Caco-2 (cell line): ENCODE measurements at regions not wholly inside any gene's neighbourhood (a gene's known extent, or its start where the extent isn't known, plus 50 kb on each side); places are given as distances from the start of the nearest gene placed in this dataset.

ENCODE experiments used
- BruUV-seq: library from RNA; stranded (reverse); fragments of 400-500 nt; replicated peaks from 2 replicates; lab custom pipeline; 2021; lab: Mats Ljungman, UMichigan
- CTCF ChIA-PET: fragments of 300-600 bp; sonication (Branson Sonifier 250); formaldehyde crosslinking; loops from one replicate; lab custom pipeline; 2022; ENCODE audit warnings: antibody characterized with exemption; lab: Charles Lee
- POLR2A ChIA-PET: fragments of 300-600 bp; sonication (Branson Sonifier 250); formaldehyde crosslinking; loops from one replicate; lab custom pipeline; 2022; ENCODE audit warnings: antibody characterized with exemption; lab: Charles Lee
- DNase-seq, 2 experiments: peaks; one replicate each; pipeline versions ENCODE4 v3.0.0 to v3.0.0-alpha.2; 2020 to 2022
- H3K27me3 ChIP-seq: replicated peaks from 2 replicates; pipeline ENCODE4 v1.6.0; 2011; ENCODE audit warnings: low read length; ENCODE audit not compliant: control insufficient read depth, insufficient read depth
- H3K36me3 ChIP-seq: 2 replicates; pipeline ENCODE4 v1.5.1; 2011; ENCODE audit warnings: low read length; ENCODE audit not compliant: control insufficient read depth, insufficient read depth
- H3K4me1 ChIP-seq: fragments of 250-450 bp; sonication (Bioruptor Pico); 2 replicates; pipeline ENCODE4 v1.5.1; 2020; ENCODE audit warnings: mild to moderate bottlenecking
- H3K4me3 ChIP-seq: 2 replicates; pipeline ENCODE4 v1.5.1; 2011; ENCODE audit warnings: low read depth, mild to moderate bottlenecking, control low read depth, low read length
- H3K9me3 ChIP-seq: fragments of 250-450 bp; sonication (Bioruptor Pico); 2 replicates; pipeline ENCODE4 v1.5.1; 2020; ENCODE audit warnings: mild to moderate bottlenecking, moderate library complexity
- H3K27ac Mint-ChIP-seq: one replicate; pipeline ENCODE4 v1.8.0; 2022; ENCODE audit warnings: mixed read lengths; ENCODE audit not compliant: unreplicated experiment
- H3K27me3 Mint-ChIP-seq: one replicate; pipeline ENCODE4 v1.8.0; 2022; ENCODE audit warnings: mixed read lengths; ENCODE audit not compliant: insufficient read depth, unreplicated experiment
- H3K36me3 Mint-ChIP-seq: one replicate; pipeline ENCODE4 v1.8.0; 2022; ENCODE audit warnings: mild to moderate bottlenecking, mixed read lengths; ENCODE audit not compliant: insufficient read depth, unreplicated experiment
- H3K4me1 Mint-ChIP-seq: one replicate; pipeline ENCODE4 v1.8.0; 2022; ENCODE audit warnings: low read depth, mixed read lengths; ENCODE audit not compliant: unreplicated experiment
- H3K4me3 Mint-ChIP-seq: one replicate; pipeline ENCODE4 v1.8.0; 2022; ENCODE audit warnings: mild to moderate bottlenecking, moderate library complexity, mixed read lengths; ENCODE audit not compliant: unreplicated experiment
- H3K9me3 Mint-ChIP-seq: one replicate; pipeline ENCODE4 v1.8.0; 2022; ENCODE audit warnings: mixed read lengths; ENCODE audit not compliant: unreplicated experiment
- intact Hi-C: fragments of 100-400 bp; cut with micrococcal nuclease; formaldehyde crosslinking; loops from one replicate; pipeline ENCODE4 v1.10.0; 2022; ENCODE audit not compliant: unreplicated experiment
- TF ChIP-seq, protein P1 (sequence below), 2 experiments: fragments of 200-600 bp in 1 of 2; IDR thresholded peaks; 1 replicate in 1 of 2; 2 replicates in 1 of 2; pipeline versions ENCODE4 v1.5.1 to v1.8.0; 2011 to 2022; ENCODE audit warnings: antibody characterized with exemption in 1 of 2, control low read depth in 1 of 2, inconsistent platforms in 1 of 2, low read depth in 1 of 2, low read length in 1 of 2, mild to moderate bottlenecking in 1 of 2, moderate library complexity in 1 of 2; ENCODE audit not compliant: insufficient read depth in 1 of 2, severe bottlenecking in 1 of 2, unreplicated experiment in 1 of 2

DNA sequence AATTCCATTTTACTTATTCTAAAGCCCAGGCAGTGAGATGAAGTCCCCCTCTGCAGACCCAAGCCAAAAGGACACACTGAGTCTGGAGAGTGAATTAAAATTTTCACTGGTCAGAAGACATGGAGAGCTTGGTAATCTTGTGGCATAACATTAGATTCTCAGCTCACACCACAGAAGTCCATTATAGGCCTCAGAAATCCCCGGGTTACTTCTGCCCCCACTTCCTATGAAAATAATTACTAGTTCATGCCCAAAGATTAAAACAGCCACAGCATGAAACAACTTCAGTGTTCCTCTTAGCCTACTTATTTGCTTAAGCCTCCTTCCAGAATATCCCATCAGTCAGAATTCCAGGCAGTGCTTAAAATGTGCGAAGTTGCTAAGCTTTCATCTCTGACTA, 123.3 kb downstream of the ZC3H11B start:
- intact Hi-C loops = no loop called here
- ChIA-PET POLR2A (no interaction called here), CTCF (no interaction called here)
- Mint-ChIP-seq H3K4me3 (no peak overlapping the region), H3K27ac (no peak overlapping the region), H3K9me3 (no peaks in the 10 kb centered on the region), H3K36me3 (no peaks in the 10 kb centered on the region), H3K4me1 (no peaks in the 10 kb centered on the region), H3K27me3 (no peaks in the 10 kb centered on the region)
- no peak for DNase-seq
- no peaks in the 10 kb centered on the region for H3K9me3 ChIP-seq
- no peaks in the 10 kb centered on the region for H3K27me3 ChIP-seq
- H3K36me3 ChIP-seq = no peaks in the 10 kb centered on the region
- no TSS peak for BruUV-seq
- H3K4me1 ChIP-seq = no peaks in the 10 kb centered on the region
- no peak overlapping the region for H3K4me3 ChIP-seq
- TF ChIP-seq, protein P1, sequence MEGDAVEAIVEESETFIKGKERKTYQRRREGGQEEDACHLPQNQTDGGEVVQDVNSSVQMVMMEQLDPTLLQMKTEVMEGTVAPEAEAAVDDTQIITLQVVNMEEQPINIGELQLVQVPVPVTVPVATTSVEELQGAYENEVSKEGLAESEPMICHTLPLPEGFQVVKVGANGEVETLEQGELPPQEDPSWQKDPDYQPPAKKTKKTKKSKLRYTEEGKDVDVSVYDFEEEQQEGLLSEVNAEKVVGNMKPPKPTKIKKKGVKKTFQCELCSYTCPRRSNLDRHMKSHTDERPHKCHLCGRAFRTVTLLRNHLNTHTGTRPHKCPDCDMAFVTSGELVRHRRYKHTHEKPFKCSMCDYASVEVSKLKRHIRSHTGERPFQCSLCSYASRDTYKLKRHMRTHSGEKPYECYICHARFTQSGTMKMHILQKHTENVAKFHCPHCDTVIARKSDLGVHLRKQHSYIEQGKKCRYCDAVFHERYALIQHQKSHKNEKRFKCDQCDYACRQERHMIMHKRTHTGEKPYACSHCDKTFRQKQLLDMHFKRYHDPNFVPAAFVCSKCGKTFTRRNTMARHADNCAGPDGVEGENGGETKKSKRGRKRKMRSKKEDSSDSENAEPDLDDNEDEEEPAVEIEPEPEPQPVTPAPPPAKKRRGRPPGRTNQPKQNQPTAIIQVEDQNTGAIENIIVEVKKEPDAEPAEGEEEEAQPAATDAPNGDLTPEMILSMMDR (IDR thresholded peaks at IDR 0.05; ENCODE audit: insufficient read depth in 1 of 2, low read depth in 1 of 2, low read length in 1 of 2, severe bottlenecking in 1 of 2, unreplicated experiment in 1 of 2) = no peak

- Mint-ChIP-seq H3K4me1 (no peaks in the 10 kb centered on the region), H3K27ac (no peak overlapping the region), H3K27me3 (peaks cover 3% of the 10 kb centered on the region), H3K36me3 (no peaks in the 10 kb centered on the region), H3K9me3 (no peaks in the 10 kb centered on the region), H3K4me3 (no peak overlapping the region)
- intact Hi-C loops = no loop called here
- H3K4me1 ChIP-seq = no peaks in the 10 kb centered on the region
- BruUV-seq = no TSS peak
- no peak for DNase-seq
- POLR2A ChIA-PET = no interaction called here
- TF ChIP-seq, protein P1 (IDR thresholded peaks at IDR 0.05; ENCODE audit: insufficient read depth in 1 of 2, low read depth in 1 of 2, low read length in 1 of 2, severe bottlenecking in 1 of 2, unreplicated experiment in 1 of 2) = no peak
- H3K36me3 ChIP-seq = no peaks in the 10 kb centered on the region
- no peaks in the 10 kb centered on the region for H3K27me3 ChIP-seq
- H3K9me3 ChIP-seq = no peaks in the 10 kb centered on the region
- no peak overlapping the region for H3K4me3 ChIP-seq
- CTCF ChIA-PET = no interaction called here
Measured at GRCh38 chr1:219488275-219488674, 124.6 kb downstream of the ZC3H11B start.

DNA sequence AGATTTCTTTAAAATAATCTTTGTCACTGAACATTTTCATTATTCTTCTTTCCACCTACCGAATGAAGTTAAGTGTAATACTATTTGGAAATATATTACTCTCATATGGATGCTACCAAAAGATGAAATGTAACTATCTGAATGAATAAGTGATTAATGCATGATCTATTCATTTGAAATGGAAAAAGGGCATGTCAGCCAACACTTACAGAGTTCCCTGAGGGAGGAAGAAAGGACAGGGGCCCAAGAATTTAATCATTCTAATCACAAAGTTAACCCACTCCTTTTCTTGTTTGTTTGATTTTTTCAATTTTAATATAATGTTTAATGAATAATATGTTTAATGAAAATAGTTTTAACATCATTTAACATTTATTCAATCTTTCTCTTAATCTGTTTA, 129.4 kb downstream of the ZC3H11B start:
- TF ChIP-seq, protein P1 (IDR thresholded peaks at IDR 0.05; ENCODE audit: insufficient read depth in 1 of 2, low read depth in 1 of 2, low read length in 1 of 2, severe bottlenecking in 1 of 2, unreplicated experiment in 1 of 2) = no peak
- no peaks in the 10 kb centered on the region for H3K4me1 Mint-ChIP-seq
- H3K36me3 ChIP-seq = no peaks in the 10 kb centered on the region
- intact Hi-C loops = no loop called here
- BruUV-seq = no TSS peak
- H3K27ac Mint-ChIP-seq = no peak overlapping the region
- H3K4me1 ChIP-seq = no peaks in the 10 kb centered on the region
- H3K9me3 ChIP-seq = no peaks in the 10 kb centered on the region
- no peaks in the 10 kb centered on the region for H3K27me3 ChIP-seq
- ChIA-PET CTCF (no interaction called here), POLR2A (no interaction called here)
- H3K4me3 ChIP-seq = no peak overlapping the region
- no peak overlapping the region for H3K4me3 Mint-ChIP-seq
- peaks cover 3% of the 10 kb centered on the region for H3K27me3 Mint-ChIP-seq
- no peaks in the 10 kb centered on the region for H3K9me3 Mint-ChIP-seq
- DNase-seq = no peak
- H3K36me3 Mint-ChIP-seq = no peaks in the 10 kb centered on the region
